A673 (cell line): ENCODE measurements at regions not wholly inside any gene's neighbourhood (a gene's known extent, or its start where the extent isn't known, plus 50 kb on each side); places are given as distances from the start of the nearest gene placed in this dataset.

Source experiments
- CTCF ChIP-seq: fragments of 300-800, 200-600 bp; sonication (generic); conservative IDR thresholded peaks from 2 replicates; pipeline ENCODE4 v1.5.1; 2017; ENCODE audit warnings: low read depth, mild to moderate bottlenecking, antibody characterized with exemption, low read length, moderate library complexity, mixed read lengths
- EZH2 ChIP-seq: fragments of 200-600 bp; sonication (generic); IDR thresholded peaks from 2 replicates; pipeline ENCODE4 v1.6.1; 2017; ENCODE audit warnings: borderline replicate concordance, low read depth, mild to moderate bottlenecking, mixed read lengths, antibody characterized with exemption, low read length; ENCODE audit not compliant: poor library complexity, severe bottlenecking

DNA sequence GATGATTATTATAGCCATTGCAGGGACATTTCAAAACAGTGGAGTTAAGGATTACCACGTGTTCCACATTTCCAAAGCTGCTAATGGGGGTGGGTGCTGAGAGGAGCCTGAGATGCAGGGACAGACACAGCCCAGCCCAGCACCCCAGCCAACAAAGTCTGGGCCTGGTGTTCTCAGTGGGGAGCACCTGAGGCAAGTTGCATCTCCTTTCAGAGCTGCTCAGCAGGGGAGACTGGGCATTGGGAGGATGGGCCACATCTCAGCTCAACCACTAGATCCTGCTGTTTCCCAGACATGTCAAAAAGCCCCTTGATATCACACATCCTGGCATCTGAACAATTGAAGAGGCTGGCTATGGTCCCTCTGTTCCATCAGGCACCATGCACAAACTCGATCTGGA is 458.0 kb upstream of the KIRREL3 start:
- TF ChIP-seq EZH2 (no peak), CTCF (no peak)
